ENCODE measurements at regions not wholly inside any gene's neighbourhood (a gene's known extent, or its start where the extent isn't known, plus 50 kb on each side); places are given as distances from the start of the nearest gene placed in this dataset.
A peak's percentile ranks its signal among the peaks of the same experiment; 100 is the strongest.

GRCh38 chr4:53711926-53712325, 120.6 kb upstream of the LNX1 start:
- H3K79me2 ChIP-seq (replicated peaks; ENCODE audit: insufficient read depth) = no peaks in the 10 kb centered on the region
- TF ChIP-seq ETS1 (IDR thresholded peaks at IDR 0.05) (no peak), NANOG (IDR thresholded peaks at IDR 0.05; ENCODE audit: borderline replicate concordance) (no peak), EZH2phosphoT487 (IDR thresholded peaks at IDR 0.05; ENCODE audit: unreplicated experiment) (no peak), REST (IDR thresholded peaks at IDR 0.05; ENCODE audit: unreplicated experiment) (no peak), ZNF462 (CRISPR knock-in tag; IDR thresholded peaks at IDR 0.05) (no peak), CREB1 (CRISPR knock-in tag; IDR thresholded peaks at IDR 0.05; ENCODE audit: low read depth) (no peak), JUNB (IDR thresholded peaks at IDR 0.05; ENCODE audit: unreplicated experiment) (no peak), CTCF (conservative IDR thresholded peaks at IDR 0.05; ENCODE audit: low read depth in 2 of 2) (no peak)

More at GRCh38 chr4:53711926-53712325, 120.6 kb upstream of the LNX1 start:
- no peaks in the 10 kb centered on the region for H3K36me3 ChIP-seq (ENCODE audit: insufficient read depth)
- ATAC-seq (no peak), DNase-seq (ENCODE audit: low spot score) (no peak)
- no peaks in the 10 kb centered on the region for H3K9me2 ChIP-seq (ENCODE audit: insufficient read depth)
- Mint-ChIP-seq H3K27ac (no peak overlapping the region), H3K27me3 (ENCODE audit: insufficient read depth, low read depth, poor library complexity) (no peaks in the 10 kb centered on the region), H3K9me3 (no peaks in the 10 kb centered on the region), H3K4me1 (no peaks in the 10 kb centered on the region), H3K36me3 (ENCODE audit: low read depth) (no peaks in the 10 kb centered on the region), H3K4me3 (no peak overlapping the region)
- H4K20me1 ChIP-seq (replicated peaks; ENCODE audit: insufficient read depth) = no peaks in the 10 kb centered on the region
- H3K4me1 ChIP-seq (ENCODE audit: insufficient read depth) = peaks cover 6% of the 10 kb centered on the region; the same call in 1 of the 2 replicates
- no peaks in the 10 kb centered on the region for H3K27me3 ChIP-seq (ENCODE audit: insufficient read depth)
- no peak overlapping the region for H3K4me2 ChIP-seq
- no peak overlapping the region for H3K27ac ChIP-seq (ENCODE audit: low read depth)
- no peak overlapping the region for H3K4me3 ChIP-seq
- H2AFZ ChIP-seq = peak overlapping the region; percentile 19; the same call in 1 of the 2 replicates
- H3F3A ChIP-seq (replicated peaks; ENCODE audit: low read depth) = no peaks in the 10 kb centered on the region

Data from GM23338 (cell line).